ENCODE measurements at regions not wholly inside any gene's neighbourhood (a gene's known extent, or its start where the extent isn't known, plus 50 kb on each side); places are given as distances from the start of the nearest gene placed in this dataset.

- Histone ChIP-seq H4K5ac (ENCODE audit: low read length) (no peak overlapping the region), H2BK120ac (ENCODE audit: low read depth, low read length) (no peak overlapping the region), H3K9ac (ENCODE audit: low read length) (no peak overlapping the region), H2BK5ac (ENCODE audit: low read length) (no peak overlapping the region), H3K56ac (ENCODE audit: low read length) (no peak overlapping the region), H3K36me3 (ENCODE audit: control insufficient read depth, insufficient read depth, low read length) (no peaks in the 10 kb centered on the region), H3K79me1 (ENCODE audit: low read length) (no peaks in the 10 kb centered on the region), H3K4ac (ENCODE audit: low read depth, low read length) (no peak overlapping the region), H3K27ac (ENCODE audit: low read depth, low read length) (no peak overlapping the region), H3K18ac (ENCODE audit: low read length) (no peak overlapping the region), H3K27me3 (ENCODE audit: insufficient read depth, low read length, poor library complexity) (no peaks in the 10 kb centered on the region), H3K4me2 (ENCODE audit: low read length) (no peak overlapping the region), H3K79me2 (ENCODE audit: control insufficient read depth, insufficient read depth, low read length) (no peaks in the 10 kb centered on the region), H2AK5ac (ENCODE audit: low read length) (no peak overlapping the region), H3K23ac (ENCODE audit: low read length) (no peak overlapping the region), H4K8ac (ENCODE audit: low read depth, low read length) (no peak overlapping the region), H3K4me3 (ENCODE audit: low read length) (no peak overlapping the region), H3K4me1 (ENCODE audit: control insufficient read depth, low read depth, low read length) (no peaks in the 10 kb centered on the region), H2BK15ac (replicated peaks; ENCODE audit: low read depth) (no peak overlapping the region)
- DNase-seq, result no peak
- no CpG with 5 or more reads among the region's 1 CpG for WGBS (ENCODE audit: extremely low coverage, insufficient coverage, low lambda C conversion rate)
Measured at GRCh38 chr10:32205670-32206069, 141.3 kb downstream of the EPC1 start.

DNA sequence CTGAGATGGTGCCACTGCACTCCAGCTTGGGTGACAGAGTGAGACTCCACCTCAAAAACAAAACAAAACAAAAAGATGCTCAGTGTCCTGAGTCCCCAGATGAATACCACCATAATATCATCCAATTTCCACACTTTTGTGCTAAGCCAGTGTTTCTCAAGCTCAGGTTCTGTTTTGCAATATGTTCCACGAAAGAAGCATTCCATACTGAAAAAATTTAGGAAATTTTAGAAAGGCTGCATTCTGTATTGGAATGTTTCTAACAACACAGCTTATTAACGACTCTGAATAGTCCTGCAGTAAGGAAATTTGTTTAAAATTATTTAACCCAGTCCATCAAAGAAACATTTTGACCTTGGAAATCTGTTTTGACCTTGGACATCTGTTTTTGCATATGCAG is 142.4 kb downstream of the EPC1 start:
- H3K79me2 ChIP-seq (ENCODE audit: control insufficient read depth, insufficient read depth, low read length), result no peaks in the 10 kb centered on the region
- no peak overlapping the region for H3K4me2 ChIP-seq (ENCODE audit: low read length)
- no peak overlapping the region for H2AK5ac ChIP-seq (ENCODE audit: low read length)
- H3K56ac ChIP-seq (ENCODE audit: low read length), result no peak overlapping the region
- no peak overlapping the region for H3K18ac ChIP-seq (ENCODE audit: low read length)
- H4K8ac ChIP-seq (ENCODE audit: low read depth, low read length), result no peak overlapping the region
- H3K79me1 ChIP-seq (ENCODE audit: low read length), result no peaks in the 10 kb centered on the region
- no peak overlapping the region for H3K27ac ChIP-seq (ENCODE audit: low read depth, low read length)
- H2BK5ac ChIP-seq (ENCODE audit: low read length), result no peak overlapping the region
- H3K4me3 ChIP-seq (ENCODE audit: low read length), result no peak overlapping the region
- H3K36me3 ChIP-seq (ENCODE audit: control insufficient read depth, insufficient read depth, low read length), result no peaks in the 10 kb centered on the region
- no peak overlapping the region for H3K9ac ChIP-seq (ENCODE audit: low read length)
- no peak overlapping the region for H2BK15ac ChIP-seq (replicated peaks; ENCODE audit: low read depth)
- DNase-seq, result no peak
- H3K27me3 ChIP-seq (ENCODE audit: insufficient read depth, low read length, poor library complexity), result no peaks in the 10 kb centered on the region
- no peak overlapping the region for H4K5ac ChIP-seq (ENCODE audit: low read length)
- WGBS (ENCODE audit: extremely low coverage, insufficient coverage, low lambda C conversion rate), result no CpG with 5 or more reads among the region's 2 CpGs
- H3K23ac ChIP-seq (ENCODE audit: low read length), result no peak overlapping the region
- no peak overlapping the region for H2BK120ac ChIP-seq (ENCODE audit: low read depth, low read length)
- no peaks in the 10 kb centered on the region for H3K4me1 ChIP-seq (ENCODE audit: control insufficient read depth, low read depth, low read length)
- H3K4ac ChIP-seq (ENCODE audit: low read depth, low read length), result no peak overlapping the region

GRCh38 chr10:32199714-32200394 is 143.6 kb upstream of the KIF5B start:
- Histone ChIP-seq H4K5ac (ENCODE audit: low read length) (no peak overlapping the region), H4K8ac (ENCODE audit: low read depth, low read length) (no peak overlapping the region), H3K27me3 (ENCODE audit: insufficient read depth, low read length, poor library complexity) (no peaks in the 10 kb centered on the region), H2BK5ac (ENCODE audit: low read length) (no peak overlapping the region), H3K18ac (ENCODE audit: low read length) (no peak overlapping the region), H2BK120ac (ENCODE audit: low read depth, low read length) (no peak overlapping the region), H3K79me2 (ENCODE audit: control insufficient read depth, insufficient read depth, low read length) (no peaks in the 10 kb centered on the region), H3K4me3 (ENCODE audit: low read length) (no peak overlapping the region), H3K23ac (ENCODE audit: low read length) (no peak overlapping the region), H2AK5ac (ENCODE audit: low read length) (no peak overlapping the region), H3K27ac (ENCODE audit: low read depth, low read length) (no peak overlapping the region), H3K4me2 (ENCODE audit: low read length) (no peak overlapping the region), H3K79me1 (ENCODE audit: low read length) (no peaks in the 10 kb centered on the region), H3K4me1 (ENCODE audit: control insufficient read depth, low read depth, low read length) (no peaks in the 10 kb centered on the region), H3K56ac (ENCODE audit: low read length) (no peak overlapping the region), H3K9ac (ENCODE audit: low read length) (no peak overlapping the region), H3K4ac (ENCODE audit: low read depth, low read length) (no peak overlapping the region), H2BK15ac (replicated peaks; ENCODE audit: low read depth) (no peak overlapping the region), H3K36me3 (ENCODE audit: control insufficient read depth, insufficient read depth, low read length) (no peaks in the 10 kb centered on the region)
- DNase-seq, result no peak
- no CpG with 5 or more reads among the region's 5 CpGs for WGBS (ENCODE audit: extremely low coverage, insufficient coverage, low lambda C conversion rate)

DNA sequence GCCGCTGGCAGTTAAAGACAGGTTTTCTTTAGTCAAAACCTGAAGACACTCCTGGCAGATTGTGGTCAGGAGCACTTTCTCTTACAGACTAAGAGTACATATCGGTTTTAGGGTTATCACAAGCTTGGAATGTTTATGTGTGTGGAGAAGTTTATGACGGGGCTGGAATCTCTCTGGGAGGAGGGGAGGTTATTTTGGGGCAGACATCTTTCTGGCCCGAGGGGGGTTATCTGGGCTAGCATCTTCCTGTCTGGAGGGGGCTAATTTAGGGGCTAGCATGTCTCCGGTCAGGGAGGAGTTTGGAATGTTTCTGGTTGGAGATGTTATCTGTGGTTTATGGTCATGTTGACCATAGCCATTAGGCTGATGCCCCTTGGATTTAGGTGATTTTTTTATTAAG is 141.2 kb upstream of the KIF5B start:
- Histone ChIP-seq H3K79me1 (ENCODE audit: low read length) (no peaks in the 10 kb centered on the region), H3K18ac (ENCODE audit: low read length) (no peak overlapping the region), H3K4me2 (ENCODE audit: low read length) (no peak overlapping the region), H3K4me3 (ENCODE audit: low read length) (no peak overlapping the region), H3K23ac (ENCODE audit: low read length) (no peak overlapping the region), H3K27ac (ENCODE audit: low read depth, low read length) (no peak overlapping the region), H2AK5ac (ENCODE audit: low read length) (no peak overlapping the region), H3K27me3 (ENCODE audit: insufficient read depth, low read length, poor library complexity) (no peaks in the 10 kb centered on the region), H3K4ac (ENCODE audit: low read depth, low read length) (no peak overlapping the region), H2BK120ac (ENCODE audit: low read depth, low read length) (no peak overlapping the region), H3K9ac (ENCODE audit: low read length) (no peak overlapping the region), H4K8ac (ENCODE audit: low read depth, low read length) (no peak overlapping the region), H3K36me3 (ENCODE audit: control insufficient read depth, insufficient read depth, low read length) (no peaks in the 10 kb centered on the region), H3K79me2 (ENCODE audit: control insufficient read depth, insufficient read depth, low read length) (no peaks in the 10 kb centered on the region), H3K56ac (ENCODE audit: low read length) (no peak overlapping the region), H3K4me1 (ENCODE audit: control insufficient read depth, low read depth, low read length) (no peaks in the 10 kb centered on the region), H2BK15ac (replicated peaks; ENCODE audit: low read depth) (no peak overlapping the region), H2BK5ac (ENCODE audit: low read length) (no peak overlapping the region), H4K5ac (ENCODE audit: low read length) (no peak overlapping the region)
- peak; percentile 51 for DNase-seq
- WGBS (ENCODE audit: extremely low coverage, insufficient coverage, low lambda C conversion rate), result no CpG with 5 or more reads among the region's 5 CpGs

DNA sequence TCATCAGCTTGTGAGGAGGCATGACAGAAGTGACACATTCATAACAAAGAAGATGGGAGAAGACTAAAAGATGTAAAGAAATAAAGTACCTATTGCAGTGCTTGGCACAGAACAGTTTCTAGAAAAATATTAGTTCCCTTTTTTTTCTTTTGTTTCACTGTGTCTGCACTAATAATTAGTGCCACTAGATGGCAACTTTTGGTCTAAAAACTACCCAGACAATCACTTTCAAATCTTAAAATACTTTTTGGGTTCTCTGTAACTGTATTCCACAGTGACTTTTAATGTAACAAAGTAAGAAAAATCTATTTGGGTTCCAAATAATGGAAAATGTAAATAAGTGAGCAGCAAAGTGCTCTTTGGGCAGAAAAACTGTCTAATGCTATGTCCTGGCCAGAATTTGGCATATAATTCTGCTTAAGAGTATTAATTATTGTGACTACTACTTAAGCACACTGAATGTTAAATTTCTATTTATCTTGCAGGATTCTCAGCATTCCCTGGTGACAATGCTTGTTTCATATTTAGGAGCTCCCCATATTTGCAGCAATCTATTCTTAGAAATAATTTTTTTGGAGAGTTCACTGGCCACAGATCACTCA is 134.8 kb upstream of the KIF5B start:
- Histone ChIP-seq H3K9ac (ENCODE audit: low read length) (no peak overlapping the region), H3K4me2 (ENCODE audit: low read length) (no peak overlapping the region), H2BK15ac (replicated peaks; ENCODE audit: low read depth) (no peak overlapping the region), H4K5ac (ENCODE audit: low read length) (no peak overlapping the region), H3K27me3 (ENCODE audit: insufficient read depth, low read length, poor library complexity) (no peaks in the 10 kb centered on the region), H3K4ac (ENCODE audit: low read depth, low read length) (no peak overlapping the region), H3K18ac (ENCODE audit: low read length) (no peak overlapping the region), H3K56ac (ENCODE audit: low read length) (no peak overlapping the region), H3K27ac (ENCODE audit: low read depth, low read length) (no peak overlapping the region), H3K79me2 (ENCODE audit: control insufficient read depth, insufficient read depth, low read length) (no peaks in the 10 kb centered on the region), H4K8ac (ENCODE audit: low read depth, low read length) (no peak overlapping the region), H3K4me3 (ENCODE audit: low read length) (no peak overlapping the region), H2BK5ac (ENCODE audit: low read length) (no peak overlapping the region), H3K23ac (ENCODE audit: low read length) (no peak overlapping the region), H2BK120ac (ENCODE audit: low read depth, low read length) (no peak overlapping the region), H2AK5ac (ENCODE audit: low read length) (no peak overlapping the region), H3K79me1 (ENCODE audit: low read length) (no peaks in the 10 kb centered on the region), H3K4me1 (ENCODE audit: control insufficient read depth, low read depth, low read length) (no peaks in the 10 kb centered on the region), H3K36me3 (ENCODE audit: control insufficient read depth, insufficient read depth, low read length) (no peaks in the 10 kb centered on the region)
- DNase-seq, result peak; percentile 34
